ENCODE measurements at regions not wholly inside any gene's neighbourhood (a gene's known extent, or its start where the extent isn't known, plus 50 kb on each side); places are given as distances from the start of the nearest gene placed in this dataset.

DNA sequence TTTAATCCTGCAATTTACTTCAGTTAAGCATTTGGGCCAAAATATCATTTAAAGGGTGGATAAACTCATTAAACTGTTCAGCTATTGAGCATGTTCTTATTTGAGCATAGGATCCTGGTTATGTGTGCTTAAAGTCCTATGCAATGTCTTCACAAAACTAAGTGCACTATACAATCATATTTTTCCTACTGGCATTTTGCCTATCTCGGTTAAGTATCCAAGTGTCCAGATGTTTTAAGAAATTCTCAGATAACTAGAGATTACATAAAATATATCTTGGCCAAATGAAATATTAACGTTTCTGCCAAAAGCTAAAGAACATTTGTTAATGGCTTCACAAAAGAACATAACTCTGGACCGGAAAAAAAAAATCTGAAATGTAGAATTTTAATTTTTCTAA lies 250.8 kb upstream of the LRFN5 start:
- H3K4me1 Mint-ChIP-seq (ENCODE audit: low read depth, unreplicated experiment), result peaks cover 1% of the 10 kb centered on the region
- DNase-seq, result no peak
- no peaks in the 10 kb centered on the region for H3K27me3 Mint-ChIP-seq (ENCODE audit: unreplicated experiment)
- no peak overlapping the region for H3K4me3 Mint-ChIP-seq (ENCODE audit: unreplicated experiment)
- H3K9me3 Mint-ChIP-seq (ENCODE audit: unreplicated experiment), result no peaks in the 10 kb centered on the region
- TF ChIP-seq, protein P1, sequence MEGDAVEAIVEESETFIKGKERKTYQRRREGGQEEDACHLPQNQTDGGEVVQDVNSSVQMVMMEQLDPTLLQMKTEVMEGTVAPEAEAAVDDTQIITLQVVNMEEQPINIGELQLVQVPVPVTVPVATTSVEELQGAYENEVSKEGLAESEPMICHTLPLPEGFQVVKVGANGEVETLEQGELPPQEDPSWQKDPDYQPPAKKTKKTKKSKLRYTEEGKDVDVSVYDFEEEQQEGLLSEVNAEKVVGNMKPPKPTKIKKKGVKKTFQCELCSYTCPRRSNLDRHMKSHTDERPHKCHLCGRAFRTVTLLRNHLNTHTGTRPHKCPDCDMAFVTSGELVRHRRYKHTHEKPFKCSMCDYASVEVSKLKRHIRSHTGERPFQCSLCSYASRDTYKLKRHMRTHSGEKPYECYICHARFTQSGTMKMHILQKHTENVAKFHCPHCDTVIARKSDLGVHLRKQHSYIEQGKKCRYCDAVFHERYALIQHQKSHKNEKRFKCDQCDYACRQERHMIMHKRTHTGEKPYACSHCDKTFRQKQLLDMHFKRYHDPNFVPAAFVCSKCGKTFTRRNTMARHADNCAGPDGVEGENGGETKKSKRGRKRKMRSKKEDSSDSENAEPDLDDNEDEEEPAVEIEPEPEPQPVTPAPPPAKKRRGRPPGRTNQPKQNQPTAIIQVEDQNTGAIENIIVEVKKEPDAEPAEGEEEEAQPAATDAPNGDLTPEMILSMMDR (IDR thresholded peaks at IDR 0.05; ENCODE audit: partially characterized antibody, unreplicated experiment), result no peak
- H3K36me3 Mint-ChIP-seq (ENCODE audit: unreplicated experiment), result no peaks in the 10 kb centered on the region
- H3K27ac Mint-ChIP-seq (ENCODE audit: unreplicated experiment), result no peak overlapping the region

DNA sequence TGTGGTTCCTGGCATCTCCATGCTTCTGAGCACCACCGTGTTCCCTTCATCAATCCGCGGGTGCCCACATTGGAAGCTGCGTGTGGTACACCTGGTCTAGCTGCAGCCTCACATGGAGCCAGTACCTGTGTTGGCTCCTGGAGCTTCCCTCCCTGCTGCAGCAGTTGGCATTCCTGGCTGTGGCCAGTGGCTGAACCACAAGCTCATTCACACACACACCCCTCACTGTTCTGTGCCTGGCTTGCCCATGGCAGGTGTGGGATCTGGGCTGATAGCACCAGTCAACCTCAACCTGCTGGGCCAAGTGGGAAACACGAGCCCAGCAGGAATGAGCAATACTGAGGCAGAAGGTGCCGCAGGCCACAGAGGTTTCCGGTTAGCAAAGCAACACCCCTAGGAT lies 256.2 kb upstream of the LRFN5 start:
- TF ChIP-seq, protein P1 (IDR thresholded peaks at IDR 0.05; ENCODE audit: partially characterized antibody, unreplicated experiment), result no peak
- H3K4me1 Mint-ChIP-seq (ENCODE audit: low read depth, unreplicated experiment), result peaks cover 1% of the 10 kb centered on the region
- H3K27me3 Mint-ChIP-seq (ENCODE audit: unreplicated experiment), result no peaks in the 10 kb centered on the region
- no peaks in the 10 kb centered on the region for H3K9me3 Mint-ChIP-seq (ENCODE audit: unreplicated experiment)
- peak; percentile 7 for DNase-seq
- H3K4me3 Mint-ChIP-seq (ENCODE audit: unreplicated experiment), result no peak overlapping the region
- H3K36me3 Mint-ChIP-seq (ENCODE audit: unreplicated experiment), result no peaks in the 10 kb centered on the region
- no peak overlapping the region for H3K27ac Mint-ChIP-seq (ENCODE audit: unreplicated experiment)

DNA sequence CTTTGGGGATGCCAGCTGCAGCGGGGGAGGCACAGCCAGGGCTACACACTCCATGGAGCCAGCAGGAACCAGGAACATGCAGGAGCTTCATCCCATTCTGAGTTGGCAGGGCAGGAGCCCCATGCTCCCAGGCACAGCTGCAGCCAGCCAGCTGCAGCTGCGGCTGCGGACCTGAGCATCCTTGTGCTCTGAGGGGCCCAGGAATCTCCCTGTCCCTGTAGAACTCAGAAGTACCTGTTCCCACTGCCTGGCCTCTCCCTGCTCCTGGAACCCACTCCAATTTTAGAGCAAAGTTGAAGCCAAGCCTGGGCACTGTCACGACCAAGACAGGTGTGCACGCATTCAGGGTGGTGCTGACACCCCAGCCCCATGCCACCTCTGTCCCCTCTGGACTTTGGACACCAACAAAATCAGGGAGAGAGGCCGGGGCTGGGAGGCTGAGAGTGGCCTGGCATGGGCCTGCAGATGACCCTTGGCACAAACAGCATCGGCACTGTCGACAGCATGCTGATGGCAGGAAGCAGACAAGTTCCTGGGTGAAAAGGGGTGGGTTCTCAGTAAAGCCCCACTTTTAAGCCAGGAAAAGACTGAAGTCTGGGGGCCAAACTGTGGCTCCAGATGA lies 257.3 kb upstream of the LRFN5 start:
- H3K36me3 Mint-ChIP-seq (ENCODE audit: unreplicated experiment), result no peaks in the 10 kb centered on the region
- no peak overlapping the region for H3K4me3 Mint-ChIP-seq (ENCODE audit: unreplicated experiment)
- H3K27me3 Mint-ChIP-seq (ENCODE audit: unreplicated experiment), result no peaks in the 10 kb centered on the region
- TF ChIP-seq, protein P1 (IDR thresholded peaks at IDR 0.05; ENCODE audit: partially characterized antibody, unreplicated experiment), result no peak
- no peaks in the 10 kb centered on the region for H3K9me3 Mint-ChIP-seq (ENCODE audit: unreplicated experiment)
- no peak overlapping the region for H3K27ac Mint-ChIP-seq (ENCODE audit: unreplicated experiment)
- H3K4me1 Mint-ChIP-seq (ENCODE audit: low read depth, unreplicated experiment), result no peaks in the 10 kb centered on the region
- DNase-seq, result peak; percentile 10

DNA sequence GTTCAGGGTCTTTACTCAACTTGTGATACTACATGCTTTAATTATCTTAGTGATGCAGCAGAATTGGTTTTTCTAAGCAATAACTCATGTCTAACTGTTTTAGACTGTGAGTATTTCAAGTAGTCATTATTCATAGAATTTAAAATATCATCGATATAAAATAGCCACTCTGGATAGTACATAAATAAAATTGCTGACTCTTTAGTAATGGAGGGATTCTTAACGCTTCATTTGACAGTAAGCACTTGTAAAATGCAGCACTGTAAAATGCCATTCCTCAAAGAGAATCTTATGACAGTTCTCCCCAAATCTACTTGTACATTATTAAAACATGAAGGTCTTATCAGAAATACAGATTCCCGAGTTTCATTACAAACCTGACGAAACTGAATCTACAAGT lies 262.8 kb upstream of the LRFN5 start:
- H3K9me3 Mint-ChIP-seq (ENCODE audit: unreplicated experiment), result no peaks in the 10 kb centered on the region
- H3K27me3 Mint-ChIP-seq (ENCODE audit: unreplicated experiment), result peaks cover 2% of the 10 kb centered on the region
- DNase-seq, result no peak
- H3K36me3 Mint-ChIP-seq (ENCODE audit: unreplicated experiment), result no peaks in the 10 kb centered on the region
- no peak overlapping the region for H3K4me3 Mint-ChIP-seq (ENCODE audit: unreplicated experiment)
- TF ChIP-seq, protein P1 (IDR thresholded peaks at IDR 0.05; ENCODE audit: partially characterized antibody, unreplicated experiment), result no peak
- H3K4me1 Mint-ChIP-seq (ENCODE audit: low read depth, unreplicated experiment), result peaks cover 2% of the 10 kb centered on the region
- no peak overlapping the region for H3K27ac Mint-ChIP-seq (ENCODE audit: unreplicated experiment)

DNA sequence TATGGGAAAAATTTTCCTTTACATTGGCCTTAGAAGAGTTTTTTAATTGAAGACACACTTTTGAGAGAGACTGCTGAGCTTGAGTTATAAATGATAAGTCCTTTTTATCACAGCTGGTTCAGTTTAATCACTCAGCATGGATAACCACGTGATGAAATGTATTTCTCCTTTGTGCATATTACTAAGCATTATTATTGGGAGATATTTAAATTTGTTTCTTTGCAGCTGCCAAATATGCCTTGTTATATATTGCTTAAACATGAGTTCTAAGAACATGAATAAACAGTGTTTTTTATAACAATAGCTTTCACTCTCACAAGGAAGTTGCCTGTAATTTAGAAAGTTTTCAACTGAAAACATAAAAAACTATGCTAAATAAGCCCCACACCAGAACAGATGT lies 293.5 kb upstream of the LRFN5 start:
- H3K36me3 Mint-ChIP-seq (ENCODE audit: unreplicated experiment), result peaks cover 8% of the 10 kb centered on the region
- peaks cover 9% of the 10 kb centered on the region for H3K9me3 Mint-ChIP-seq (ENCODE audit: unreplicated experiment)
- H3K4me3 Mint-ChIP-seq (ENCODE audit: unreplicated experiment), result no peak overlapping the region
- TF ChIP-seq, protein P1 (IDR thresholded peaks at IDR 0.05; ENCODE audit: partially characterized antibody, unreplicated experiment), result no peak
- DNase-seq, result no peak
- H3K27me3 Mint-ChIP-seq (ENCODE audit: unreplicated experiment), result no peaks in the 10 kb centered on the region
- H3K27ac Mint-ChIP-seq (ENCODE audit: unreplicated experiment), result no peak overlapping the region
- no peaks in the 10 kb centered on the region for H3K4me1 Mint-ChIP-seq (ENCODE audit: low read depth, unreplicated experiment)

Data from glutamatergic neuron (in vitro differentiated cells).